ENCODE measurements at regions not wholly inside any gene's neighbourhood (a gene's known extent, or its start where the extent isn't known, plus 50 kb on each side); places are given as distances from the start of the nearest gene placed in this dataset.

GRCh38 chr6:137284811-137285110, 65.6 kb upstream of the IFNGR1 start:
- no peak for DNase-seq
- Mint-ChIP-seq H3K27ac (ENCODE audit: unreplicated experiment) (no peak overlapping the region), H3K4me1 (ENCODE audit: low read depth, unreplicated experiment) (peaks cover 7% of the 10 kb centered on the region), H3K27me3 (ENCODE audit: insufficient read depth, unreplicated experiment) (no peaks in the 10 kb centered on the region), H3K9me3 (ENCODE audit: unreplicated experiment) (no peaks in the 10 kb centered on the region), H3K4me3 (ENCODE audit: unreplicated experiment) (no peak overlapping the region), H3K36me3 (ENCODE audit: insufficient read depth, unreplicated experiment) (no peaks in the 10 kb centered on the region)
- H3K36me3 ChIP-seq (ENCODE audit: control insufficient read depth, insufficient read depth, low read length): no peaks in the 10 kb centered on the region
- CTCF ChIA-PET: no interaction called here
- no peak for TF ChIP-seq CTCF (IDR thresholded peaks at IDR 0.05; ENCODE audit: insufficient read depth in 1 of 2, low read depth in 1 of 2, low read length in 1 of 2, severe bottlenecking in 1 of 2, unreplicated experiment in 1 of 2)
- H3K4me3 ChIP-seq (ENCODE audit: low read depth, low read length): no peak overlapping the region
- BruUV-seq (replicated peaks): no TSS peak
- no peaks in the 10 kb centered on the region for H3K9me3 ChIP-seq
- intact Hi-C loops (cut with micrococcal nuclease; ENCODE audit: unreplicated experiment): no loop called here
- H3K27me3 ChIP-seq (replicated peaks; ENCODE audit: control insufficient read depth, insufficient read depth, low read length): no peaks in the 10 kb centered on the region
- no peaks in the 10 kb centered on the region for H3K4me1 ChIP-seq
- POLR2A ChIA-PET: no interaction called here

- no peaks in the 10 kb centered on the region for H3K27me3 ChIP-seq (replicated peaks; ENCODE audit: control insufficient read depth, insufficient read depth, low read length)
- TF ChIP-seq CTCF (IDR thresholded peaks at IDR 0.05; ENCODE audit: insufficient read depth in 1 of 2, low read depth in 1 of 2, low read length in 1 of 2, severe bottlenecking in 1 of 2, unreplicated experiment in 1 of 2): no peak
- Mint-ChIP-seq H3K9me3 (ENCODE audit: unreplicated experiment) (no peaks in the 10 kb centered on the region), H3K4me1 (ENCODE audit: low read depth, unreplicated experiment) (peaks cover 7% of the 10 kb centered on the region), H3K27me3 (ENCODE audit: insufficient read depth, unreplicated experiment) (no peaks in the 10 kb centered on the region), H3K4me3 (ENCODE audit: unreplicated experiment) (no peak overlapping the region), H3K27ac (ENCODE audit: unreplicated experiment) (no peak overlapping the region), H3K36me3 (ENCODE audit: insufficient read depth, unreplicated experiment) (no peaks in the 10 kb centered on the region)
- DNase-seq: no peak
- CTCF ChIA-PET: interaction anchor here (0.7 kb wide), 1 partner anchor 347 kb away, joined by 5 read pairs; no protein-coding TSS in a partner anchor
- no peak overlapping the region for H3K4me3 ChIP-seq (ENCODE audit: low read depth, low read length)
- POLR2A ChIA-PET: no interaction called here
- no TSS peak for BruUV-seq (replicated peaks)
- H3K36me3 ChIP-seq (ENCODE audit: control insufficient read depth, insufficient read depth, low read length): no peaks in the 10 kb centered on the region
- no peaks in the 10 kb centered on the region for H3K4me1 ChIP-seq
- intact Hi-C loops (cut with micrococcal nuclease; ENCODE audit: unreplicated experiment): no loop called here
- no peaks in the 10 kb centered on the region for H3K9me3 ChIP-seq
Measured at GRCh38 chr6:137283940-137284810, 65.0 kb upstream of the IFNGR1 start.

GRCh38 chr6:137283080-137283479, 63.9 kb upstream of the IFNGR1 start:
- Mint-ChIP-seq H3K27me3 (ENCODE audit: insufficient read depth, unreplicated experiment) (no peaks in the 10 kb centered on the region), H3K4me1 (ENCODE audit: low read depth, unreplicated experiment) (peaks cover 7% of the 10 kb centered on the region), H3K4me3 (ENCODE audit: unreplicated experiment) (no peak overlapping the region), H3K9me3 (ENCODE audit: unreplicated experiment) (no peaks in the 10 kb centered on the region), H3K27ac (ENCODE audit: unreplicated experiment) (no peak overlapping the region), H3K36me3 (ENCODE audit: insufficient read depth, unreplicated experiment) (no peaks in the 10 kb centered on the region)
- TF ChIP-seq CTCF (IDR thresholded peaks at IDR 0.05; ENCODE audit: insufficient read depth in 1 of 2, low read depth in 1 of 2, low read length in 1 of 2, severe bottlenecking in 1 of 2, unreplicated experiment in 1 of 2): no peak
- peaks cover 4% of the 10 kb centered on the region; the same call in 1 of the 2 replicates for H3K4me1 ChIP-seq
- BruUV-seq (replicated peaks): no TSS peak
- H3K27me3 ChIP-seq (replicated peaks; ENCODE audit: control insufficient read depth, insufficient read depth, low read length): no peaks in the 10 kb centered on the region
- H3K9me3 ChIP-seq: no peaks in the 10 kb centered on the region
- no peaks in the 10 kb centered on the region for H3K36me3 ChIP-seq (ENCODE audit: control insufficient read depth, insufficient read depth, low read length)
- no peak for DNase-seq
- H3K4me3 ChIP-seq (ENCODE audit: low read depth, low read length): no peak overlapping the region
- ChIA-PET CTCF (interaction anchor here (0.7 kb wide), 1 partner anchor 348 kb away, joined by 5 read pairs; no protein-coding TSS in a partner anchor), POLR2A (no interaction called here)
- intact Hi-C loops (cut with micrococcal nuclease; ENCODE audit: unreplicated experiment): no loop called here

Data from Caco-2 (cell line).